CD14-positive monocyte (primary cell): ENCODE measurements at regions not wholly inside any gene's neighbourhood (a gene's known extent, or its start where the extent isn't known, plus 50 kb on each side); places are given as distances from the start of the nearest gene placed in this dataset.

Experiments used
- DNase-seq, 3 donors: peaks; one replicate each; pipeline ENCODE4 v3.0.0-alpha.2; 2011 to 2022
- H2AFZ ChIP-seq: 2 replicates; pipeline ENCODE4 v1.6.0; 2012; ENCODE audit warnings: mild to moderate bottlenecking, low read depth, low read length, inconsistent platforms; ENCODE audit not compliant: insufficient read depth, poor library complexity, severe bottlenecking
- H3K27ac ChIP-seq, 2 donors: 1 replicate in 1 of 2; 2 replicates in 1 of 2; pipeline ENCODE4 v1.5.1; 2012 to 2013; ENCODE audit warnings: low read length in 2 of 2, control low read depth in 1 of 2, inconsistent platforms in 1 of 2, low read depth in 1 of 2, mild to moderate bottlenecking in 1 of 2
- H3K27me3 ChIP-seq, 2 donors: one replicate each; pipeline versions ENCODE4 v1.6.0 to v1.6.1; 2011 to 2013; ENCODE audit warnings: low read length in 2 of 2; ENCODE audit not compliant: control insufficient read depth in 2 of 2, insufficient read depth in 2 of 2
- H3K36me3 ChIP-seq, 2 donors: replicated peaks in 1 of 2; 1 replicate in 1 of 2; 2 replicates in 1 of 2; pipeline versions ENCODE4 v1.5.1 to v1.6.1; 2012 to 2013; ENCODE audit warnings: low read length in 2 of 2, control low read depth in 1 of 2, inconsistent platforms in 1 of 2, mild to moderate bottlenecking in 1 of 2; ENCODE audit not compliant: insufficient read depth in 2 of 2, control insufficient read depth in 1 of 2
- H3K4me1 ChIP-seq, 2 donors: 1 replicate in 1 of 2; 2 replicates in 1 of 2; pipeline versions ENCODE4 v1.5.1 to v1.6.1; 2012 to 2013; ENCODE audit warnings: low read length in 2 of 2, control low read depth in 1 of 2, inconsistent platforms in 1 of 2, mild to moderate bottlenecking in 1 of 2, moderate library complexity in 1 of 2; ENCODE audit not compliant: insufficient read depth in 2 of 2, control insufficient read depth in 1 of 2
- H3K4me2 ChIP-seq: replicated peaks from 2 replicates; pipeline ENCODE3; 2012; ENCODE audit warnings: low read length, moderate library complexity, mild to moderate bottlenecking; ENCODE audit not compliant: poor library complexity, severe bottlenecking; ENCODE audit errors: extremely low read depth
- H3K4me3 ChIP-seq, 3 experiments: fragments of 200-600 bp in 1 of 3; sonication (generic) in 1 of 3; replicated peaks in 1 of 3; 1 replicate in 2 of 3; 2 replicates in 1 of 3; pipeline ENCODE4 v1.5.1; 2011 to 2013; ENCODE audit warnings: low read length in 3 of 3, mild to moderate bottlenecking in 3 of 3, control low read depth in 2 of 3, low read depth in 2 of 3, inconsistent platforms in 1 of 3, moderate library complexity in 1 of 3
- H3K79me2 ChIP-seq: 2 replicates; pipeline ENCODE4 v1.6.0; 2012; ENCODE audit warnings: mild to moderate bottlenecking, control low read depth, inconsistent platforms, low read length, moderate library complexity; ENCODE audit not compliant: insufficient read depth
- H3K9ac ChIP-seq: 2 replicates; pipeline ENCODE4 v1.6.0; 2017; ENCODE audit warnings: low read length, mild to moderate bottlenecking; ENCODE audit not compliant: insufficient read depth, poor library complexity, severe bottlenecking
- H3K9me3 ChIP-seq, 2 donors: replicated peaks in 1 of 2; 1 replicate in 1 of 2; 2 replicates in 1 of 2; pipeline versions ENCODE4 v1.5.1 to v1.6.1; 2012 to 2013; ENCODE audit warnings: low read length in 2 of 2, control low read depth in 1 of 2; ENCODE audit not compliant: control insufficient read depth in 1 of 2, insufficient read depth in 1 of 2
- H4K20me1 ChIP-seq: 2 replicates; pipeline ENCODE4 v1.6.0; 2012; ENCODE audit warnings: mild to moderate bottlenecking, low read length, control low read depth, moderate library complexity; ENCODE audit not compliant: insufficient read depth
- H3K27ac Mint-ChIP-seq, 7 donors: one replicate each; pipeline ENCODE4 v1.8.0; 2020; ENCODE audit warnings: mild to moderate bottlenecking in 7 of 7, mixed read lengths in 7 of 7, moderate library complexity in 6 of 7, inconsistent platforms in 2 of 7
- H3K27me3 Mint-ChIP-seq, 3 donors: one replicate each; pipeline ENCODE4 v1.8.0; 2021 to 2022; ENCODE audit warnings: low read depth in 3 of 3, mild to moderate bottlenecking in 3 of 3, mixed read lengths in 3 of 3, moderate library complexity in 3 of 3, inconsistent platforms in 1 of 3
- H3K36me3 Mint-ChIP-seq, 2 donors: one replicate each; pipeline ENCODE4 v1.8.0; 2020; ENCODE audit warnings: mixed read lengths in 2 of 2, inconsistent platforms in 1 of 2, mild to moderate bottlenecking in 1 of 2
- H3K4me1 Mint-ChIP-seq: one replicate; pipeline ENCODE4 v1.8.0; 2020; ENCODE audit warnings: mild to moderate bottlenecking, mixed read lengths
- H3K4me3 Mint-ChIP-seq, 2 donors: one replicate each; pipeline ENCODE4 v1.8.0; 2020; ENCODE audit warnings: mild to moderate bottlenecking in 2 of 2, mixed read lengths in 2 of 2, moderate library complexity in 1 of 2
- H3K9me3 Mint-ChIP-seq, 7 donors: one replicate each; pipeline ENCODE4 v1.8.0; 2020 to 2022; ENCODE audit warnings: mixed read lengths in 7 of 7, mild to moderate bottlenecking in 6 of 7, moderate library complexity in 6 of 7, inconsistent platforms in 2 of 7
- WGBS: methylation state at CpG from one replicate; pipeline ENCODE4 v1.1.5; 2013; ENCODE audit warnings: missing lambda C conversion rate; ENCODE audit not compliant: insufficient coverage; 5-methylcytosine and 5-hydroxymethylcytosine counted together
- intact Hi-C, 2 donors: fragments of 100-400 bp; cut with micrococcal nuclease; formaldehyde crosslinking; loops; one replicate each; pipeline versions ENCODE4 v1.15.0 to v1.15.1; 2023
- TF ChIP-seq, protein P1 (sequence below): fragments of 200-600 bp; IDR thresholded peaks from one replicate; pipeline ENCODE4 v1.8.0; 2022; ENCODE audit warnings: antibody characterized with exemption, mild to moderate bottlenecking

DNA sequence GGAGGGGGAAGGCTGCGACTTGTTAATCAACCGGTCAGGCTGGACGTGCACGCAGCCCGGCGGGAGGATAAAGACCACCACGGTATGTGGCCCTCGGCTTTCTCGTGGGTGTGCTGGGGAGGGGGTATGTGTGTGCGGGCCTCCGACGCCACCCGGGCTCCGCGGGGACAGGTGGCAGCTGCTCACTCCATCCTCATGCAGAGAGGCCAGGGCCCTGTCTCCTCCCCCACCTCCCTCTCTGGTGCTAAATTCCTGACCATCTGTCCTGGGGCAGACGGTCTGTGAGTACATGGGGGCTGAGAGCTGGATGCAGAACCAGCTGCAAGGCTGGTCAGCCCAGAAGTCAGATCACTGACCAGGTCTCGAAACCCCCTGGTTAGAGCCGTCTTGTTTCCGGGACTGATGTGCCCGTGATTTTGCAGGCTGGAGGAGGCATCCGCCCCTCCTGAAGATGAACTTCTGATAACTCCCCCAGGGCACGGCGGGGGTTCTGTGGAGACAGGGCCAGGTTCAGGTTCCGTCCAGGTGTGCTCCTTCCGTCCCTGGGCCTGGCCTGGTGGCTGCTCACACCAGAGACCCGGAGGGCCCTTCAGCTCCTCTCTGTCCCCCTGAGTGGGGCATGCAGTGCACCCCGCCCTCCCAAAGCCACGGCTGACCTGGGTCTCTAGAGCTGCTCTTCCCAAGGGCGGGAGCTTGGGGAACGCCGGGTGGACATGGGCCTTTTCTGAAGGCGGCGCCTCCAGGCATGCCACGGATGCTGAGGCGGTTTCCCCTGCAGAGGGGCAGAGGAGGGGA, 1119.7 kb downstream of the BRD1 start:
- Histone ChIP-seq H3K4me2 (no peak overlapping the region), H2AFZ (no peak overlapping the region), H4K20me1 (no peaks in the 10 kb centered on the region), H3K79me2 (no peaks in the 10 kb centered on the region), H3K4me1 (peaks cover 3 to 4% of the 10 kb centered on the region in 2 donors), H3K27me3 (no peaks in the 10 kb centered on the region), H3K27ac (no peak overlapping the region), H3K9ac (no peak overlapping the region), H3K36me3 (no peaks in the 10 kb centered on the region), H3K9me3 (no peaks in the 10 kb centered on the region), H3K4me3 (no peak overlapping the region)
- Mint-ChIP-seq H3K27ac (no peak overlapping the region), H3K4me1 (peaks cover 4% of the 10 kb centered on the region), H3K27me3 (peaks cover 0 to 7% (median 0%) of the 10 kb centered on the region in 3 donors), H3K36me3 (no peaks in the 10 kb centered on the region), H3K4me3 (no peak overlapping the region), H3K9me3 (peaks cover 0 to 2% (median 0%) of the 10 kb centered on the region in 7 donors)
- TF ChIP-seq, protein P1, sequence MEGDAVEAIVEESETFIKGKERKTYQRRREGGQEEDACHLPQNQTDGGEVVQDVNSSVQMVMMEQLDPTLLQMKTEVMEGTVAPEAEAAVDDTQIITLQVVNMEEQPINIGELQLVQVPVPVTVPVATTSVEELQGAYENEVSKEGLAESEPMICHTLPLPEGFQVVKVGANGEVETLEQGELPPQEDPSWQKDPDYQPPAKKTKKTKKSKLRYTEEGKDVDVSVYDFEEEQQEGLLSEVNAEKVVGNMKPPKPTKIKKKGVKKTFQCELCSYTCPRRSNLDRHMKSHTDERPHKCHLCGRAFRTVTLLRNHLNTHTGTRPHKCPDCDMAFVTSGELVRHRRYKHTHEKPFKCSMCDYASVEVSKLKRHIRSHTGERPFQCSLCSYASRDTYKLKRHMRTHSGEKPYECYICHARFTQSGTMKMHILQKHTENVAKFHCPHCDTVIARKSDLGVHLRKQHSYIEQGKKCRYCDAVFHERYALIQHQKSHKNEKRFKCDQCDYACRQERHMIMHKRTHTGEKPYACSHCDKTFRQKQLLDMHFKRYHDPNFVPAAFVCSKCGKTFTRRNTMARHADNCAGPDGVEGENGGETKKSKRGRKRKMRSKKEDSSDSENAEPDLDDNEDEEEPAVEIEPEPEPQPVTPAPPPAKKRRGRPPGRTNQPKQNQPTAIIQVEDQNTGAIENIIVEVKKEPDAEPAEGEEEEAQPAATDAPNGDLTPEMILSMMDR = no peak
- WGBS = 95% methylated on average over 19 of the region's 35 CpGs
- intact Hi-C loops = no loop called here
- DNase-seq = no peak

GRCh38 chr22:48706934-48707762, 1120.5 kb downstream of the BRD1 start:
- Histone ChIP-seq H3K9me3 (no peaks in the 10 kb centered on the region), H3K36me3 (no peaks in the 10 kb centered on the region), H3K4me1 (peaks cover 12% of the 10 kb centered on the region in 2 donors), H4K20me1 (no peaks in the 10 kb centered on the region), H3K79me2 (no peaks in the 10 kb centered on the region), H3K4me2 (no peak overlapping the region), H3K4me3 (no peak overlapping the region), H3K27me3 (no peaks in the 10 kb centered on the region), H2AFZ (no peak overlapping the region), H3K9ac (no peak overlapping the region), H3K27ac (no peak overlapping the region)
- DNase-seq = no peak
- Mint-ChIP-seq H3K27ac (no peak overlapping the region), H3K27me3 (peaks cover 0 to 7% (median 0%) of the 10 kb centered on the region in 3 donors), H3K4me3 (no peak overlapping the region), H3K4me1 (peaks cover 12% of the 10 kb centered on the region), H3K9me3 (peaks cover 0 to 3% (median 0%) of the 10 kb centered on the region in 7 donors), H3K36me3 (no peaks in the 10 kb centered on the region)
- WGBS = 83% methylated on average over 6 of the region's 15 CpGs
- TF ChIP-seq, protein P1 = no peak
- intact Hi-C loops = no loop called here
